HL-60 (cell line): ENCODE measurements at regions not wholly inside any gene's neighbourhood (a gene's known extent, or its start where the extent isn't known, plus 50 kb on each side); places are given as distances from the start of the nearest gene placed in this dataset.
"Not testable (repeated sequence)": the region's sequence is repeated elsewhere in the genome, so short reads cannot be mapped to it uniquely, and the experiment has no call there.

Experiments
- DNase-seq, 2 experiments: peaks; one replicate each; pipeline ENCODE4 v3.0.0-alpha.2; 2010 to 2020; ENCODE audit warnings: low read depth in 1 of 2, low spot score in 1 of 2
- H3K27ac ChIP-seq: fragments of 250-450 bp; sonication (Bioruptor Pico); replicated peaks from 2 replicates; pipeline ENCODE4 v1.5.1; 2020; ENCODE audit warnings: mild to moderate bottlenecking, moderate library complexity
- H3K27me3 ChIP-seq: fragments of 250-450 bp; sonication (Bioruptor Pico); 2 replicates; pipeline ENCODE4 v1.5.1; 2021; ENCODE audit warnings: mild to moderate bottlenecking, moderate library complexity; ENCODE audit not compliant: insufficient read depth, poor library complexity, severe bottlenecking
- H3K4me3 ChIP-seq: replicated peaks from 2 replicates; pipeline ENCODE4 v1.5.1; 2011; ENCODE audit warnings: mild to moderate bottlenecking, control low read depth, low read length; ENCODE audit not compliant: insufficient read depth
- CTCF ChIP-seq: IDR thresholded peaks from one replicate; pipeline ENCODE4 v1.5.1; 2011; ENCODE audit warnings: low read length, control low read depth, inconsistent platforms; ENCODE audit not compliant: insufficient read depth
- GABPA ChIP-seq: IDR thresholded peaks from 2 replicates; pipeline ENCODE4 v1.6.1; 2012; ENCODE audit warnings: low read depth
- POLR2AphosphoS5 ChIP-seq: IDR thresholded peaks from 2 replicates; pipeline ENCODE4 v1.6.1; 2012; ENCODE audit warnings: low read depth
- REST ChIP-seq: IDR thresholded peaks from 2 replicates; pipeline ENCODE4 v1.6.1; 2012; ENCODE audit warnings: low read depth; ENCODE audit not compliant: insufficient replicate concordance
- SPI1 ChIP-seq: IDR thresholded peaks from 2 replicates; pipeline ENCODE4 v1.6.1; 2012; ENCODE audit warnings: low read depth, mild to moderate bottlenecking, borderline replicate concordance

GRCh38 chr11:67780056-67780455, 105.6 kb upstream of the ALDH3B2 start:
- H3K27ac ChIP-seq: no peak overlapping the region
- no peaks in the 10 kb centered on the region for H3K27me3 ChIP-seq
- no peak overlapping the region for H3K4me3 ChIP-seq
- no peak for TF ChIP-seq GABPA
- no peak for TF ChIP-seq REST
- no peak for TF ChIP-seq CTCF
- no peak for TF ChIP-seq POLR2AphosphoS5
- TF ChIP-seq SPI1: no peak
- peak in 1 of 2 experiments; percentile 61 for DNase-seq

- not testable (repeated sequence) for DNase-seq, H3K4me3 ChIP-seq, H3K27ac ChIP-seq, H3K27me3 ChIP-seq
These were observed 104.9 kb upstream of the ALDH3B2 start for GRCh38 chr11:67779189-67779875.

GRCh38 chr11:67776852-67777520, 102.6 kb upstream of the ALDH3B2 start:
- Histone ChIP-seq H3K27me3 (no peaks in the 10 kb centered on the region), H3K27ac (no peak overlapping the region), H3K4me3 (no peak overlapping the region)
- no peak for TF ChIP-seq CTCF
- no peak for TF ChIP-seq POLR2AphosphoS5
- TF ChIP-seq SPI1: no peak
- TF ChIP-seq REST: no peak
- no peak for DNase-seq

GRCh38 chr11:67774175-67774574, 99.8 kb upstream of the ALDH3B2 start:
- DNase-seq, H3K4me3 ChIP-seq, H3K27ac ChIP-seq, H3K27me3 ChIP-seq: not testable (repeated sequence)

GRCh38 chr11:67768001-67768730, 93.7 kb upstream of the ALDH3B2 start:
- not testable (repeated sequence) for DNase-seq, H3K27me3 ChIP-seq, H3K4me3 ChIP-seq, H3K27ac ChIP-seq

- not testable (repeated sequence) for H3K4me3 ChIP-seq, H3K27ac ChIP-seq, H3K27me3 ChIP-seq, DNase-seq
These were observed 86.8 kb upstream of the ALDH3B2 start for GRCh38 chr11:67761211-67761610.

GRCh38 chr11:67759321-67759720, 84.9 kb upstream of the ALDH3B2 start:
- not testable (repeated sequence) for H3K4me3 ChIP-seq, H3K27ac ChIP-seq, H3K27me3 ChIP-seq, DNase-seq

GRCh38 chr11:67758467-67758866, 84.0 kb upstream of the ALDH3B2 start:
- H3K4me3 ChIP-seq, DNase-seq, H3K27me3 ChIP-seq, H3K27ac ChIP-seq: not testable (repeated sequence)
